NCI-H226 (cell line): ENCODE measurements at regions not wholly inside any gene's neighbourhood (a gene's known extent, or its start where the extent isn't known, plus 50 kb on each side); places are given as distances from the start of the nearest gene placed in this dataset.
"Not testable (repeated sequence)": the region's sequence is repeated elsewhere in the genome, so short reads cannot be mapped to it uniquely, and the experiment has no call there.

Experiments
- DNase-seq: peaks from one replicate; pipeline ENCODE4 v3.0.0-alpha.2; 2015

GRCh38 chr20:53814060-53814459 lies 220.4 kb upstream of the ZNF217 start:
- no peak for DNase-seq

DNA sequence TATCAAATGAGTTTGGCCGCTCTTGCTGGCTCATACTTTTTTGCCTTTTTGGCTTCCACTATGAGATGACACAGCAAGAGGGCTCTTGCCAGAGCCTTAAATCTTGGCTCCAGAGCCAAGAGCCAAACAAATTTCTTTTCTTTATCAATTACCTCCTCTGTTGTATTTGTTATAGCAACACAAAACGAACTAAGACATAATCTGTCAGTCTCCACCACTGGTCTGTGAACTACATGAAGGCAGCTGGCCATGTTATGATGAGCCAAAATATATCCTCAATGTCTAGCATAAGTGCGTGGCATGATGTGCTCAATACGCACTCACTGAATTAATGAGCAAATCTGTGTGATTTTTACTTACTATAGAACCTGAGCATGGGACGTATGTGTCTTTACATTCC lies 220.0 kb upstream of the ZNF217 start:
- DNase-seq = no peak

- no peak for DNase-seq
These were observed 217.9 kb upstream of the ZNF217 start for GRCh38 chr20:53811577-53811976.

DNA sequence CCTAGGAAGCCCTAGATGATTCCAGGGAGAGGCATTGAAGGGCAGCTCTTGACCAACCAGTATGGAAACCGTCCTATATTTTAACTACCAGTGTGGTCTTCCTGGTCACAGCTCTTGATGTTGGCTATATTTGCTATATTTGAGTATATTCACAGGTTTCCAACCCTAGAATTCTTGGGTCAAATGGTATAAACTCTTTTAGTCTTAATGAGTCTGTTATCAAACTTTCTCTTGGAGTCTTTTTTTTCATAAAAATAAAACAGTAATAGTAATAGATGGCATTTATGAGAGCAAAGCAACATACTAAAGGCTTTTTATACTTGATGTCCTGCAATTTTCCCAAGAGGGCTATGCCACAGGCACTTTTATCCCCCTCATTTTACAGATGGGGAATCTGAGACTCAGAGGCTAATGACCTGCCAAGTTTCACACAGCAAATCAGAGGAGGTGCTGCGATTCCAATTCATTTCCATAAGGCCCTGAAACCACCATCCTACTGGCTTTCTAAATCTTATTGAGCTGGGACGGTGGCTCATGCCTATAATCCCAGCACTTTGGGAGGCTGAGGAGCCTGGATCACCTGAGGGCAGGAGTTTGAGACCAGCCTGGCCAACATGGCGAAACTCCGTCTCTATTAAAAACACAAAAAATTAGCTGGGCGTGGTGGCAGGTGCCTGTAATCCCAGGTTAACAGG lies 217.2 kb upstream of the ZNF217 start:
- DNase-seq = no peak

DNA sequence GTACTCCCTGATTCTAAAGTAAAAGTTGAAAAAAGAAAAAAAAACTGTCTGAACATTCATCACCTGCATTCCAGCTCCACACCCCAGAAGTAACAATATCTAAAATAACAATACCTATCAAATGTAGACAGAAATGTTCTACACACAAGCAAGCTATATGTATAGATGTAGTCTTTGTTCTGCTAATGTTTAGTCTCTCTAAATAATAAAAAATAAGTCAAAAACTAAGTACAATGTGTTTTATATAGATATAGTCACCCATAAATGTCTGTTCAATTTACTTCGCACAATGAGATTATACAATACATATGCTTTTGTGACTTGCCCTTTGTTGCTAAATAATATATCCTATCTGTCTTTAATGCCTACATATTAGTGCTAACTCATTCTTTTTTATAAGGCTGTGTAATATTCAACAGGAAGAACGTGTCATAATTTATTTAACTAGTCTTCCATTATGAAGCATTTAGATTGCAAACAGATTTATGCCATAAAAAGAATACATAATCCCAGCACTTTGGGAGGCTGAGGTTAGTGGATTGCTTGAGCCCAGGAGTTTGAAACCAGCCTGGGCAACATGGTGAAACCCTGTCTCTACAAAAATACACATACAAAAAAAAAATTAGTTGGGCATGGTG lies 216.2 kb upstream of the ZNF217 start:
- DNase-seq = no peak

DNA sequence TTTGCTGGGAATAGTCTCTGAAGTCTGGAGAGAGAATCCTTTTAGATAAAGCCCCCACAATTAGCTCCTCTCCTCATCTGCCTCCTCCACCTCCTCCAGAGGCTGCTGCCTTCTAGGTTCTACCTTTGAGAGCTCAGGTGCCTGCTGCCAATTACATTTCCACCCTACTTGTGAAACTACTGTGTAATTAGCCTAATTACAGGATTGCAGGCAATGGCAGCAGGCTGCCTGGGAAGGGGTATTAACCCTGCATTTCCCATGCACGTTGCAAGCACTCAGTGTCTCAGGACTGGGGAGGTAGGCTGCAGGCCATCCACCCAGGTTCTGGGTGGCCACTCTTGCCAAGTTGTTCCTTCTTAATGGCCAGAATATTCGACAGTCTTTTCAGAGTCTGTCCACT lies 215.6 kb upstream of the ZNF217 start:
- DNase-seq = no peak

GRCh38 chr20:53808733-53809132 lies 215.1 kb upstream of the ZNF217 start:
- no peak for DNase-seq

- not testable (repeated sequence) for DNase-seq
These were observed 214.7 kb upstream of the ZNF217 start for GRCh38 chr20:53808302-53808701.

DNA sequence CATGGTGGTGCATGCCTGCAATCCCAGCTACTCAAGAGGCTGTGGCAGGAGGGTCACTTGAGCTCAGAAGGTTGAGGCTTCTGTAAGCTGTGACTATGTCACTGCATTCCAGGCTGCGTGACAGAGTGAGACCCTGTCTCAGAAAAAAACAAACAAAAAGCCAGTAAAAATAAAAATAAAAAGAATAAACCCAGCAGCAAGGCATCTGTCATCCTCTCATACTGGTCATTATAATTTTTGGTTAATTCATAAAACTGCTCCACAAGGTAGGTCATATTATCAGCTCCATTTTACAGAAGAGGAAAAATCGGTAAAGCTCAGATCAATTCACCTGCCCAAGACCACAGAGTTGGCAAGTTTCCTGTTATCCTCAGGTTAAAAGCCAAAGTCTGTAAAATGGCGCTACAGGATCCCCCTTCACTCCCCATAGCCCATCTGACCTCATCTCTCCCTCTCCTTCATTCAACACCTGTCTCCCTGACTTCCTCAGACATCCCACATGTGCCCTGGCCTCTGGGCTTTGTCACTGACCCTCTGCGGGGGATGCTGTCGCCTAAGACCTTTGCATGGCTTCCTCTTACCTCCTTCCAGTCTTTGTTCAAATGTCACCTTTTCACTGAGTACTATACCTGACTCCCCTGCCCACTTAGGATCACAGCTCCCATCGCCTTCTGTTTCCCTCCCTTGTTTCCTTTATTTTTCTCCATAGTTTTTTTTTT lies 213.2 kb upstream of the ZNF217 start:
- DNase-seq = no peak

DNA sequence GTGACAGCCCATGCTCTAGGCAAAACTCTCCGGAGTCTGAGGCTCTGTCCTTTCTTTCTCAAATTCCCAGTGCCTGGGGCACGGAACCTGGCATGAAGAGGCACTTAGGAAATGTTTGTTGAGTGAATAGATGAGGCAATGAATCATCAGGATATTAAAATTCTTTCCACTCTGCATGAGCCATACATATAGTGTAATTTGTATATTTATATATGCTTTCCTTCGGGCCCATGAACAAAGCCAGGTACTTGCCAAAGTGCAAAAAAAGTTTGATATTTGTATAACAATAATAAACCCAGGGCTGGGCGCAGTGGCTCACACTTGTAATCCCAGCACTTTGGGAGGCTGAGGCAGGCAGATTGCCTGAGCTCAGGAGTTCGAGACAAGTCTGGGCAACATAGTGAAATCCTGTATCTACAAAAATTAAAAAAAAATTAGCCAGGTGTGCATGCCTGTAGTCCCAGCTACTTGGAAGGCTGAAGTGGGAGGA lies 212.3 kb upstream of the ZNF217 start:
- DNase-seq = peak; percentile 77

- no peak for DNase-seq
These were observed 211.6 kb upstream of the ZNF217 start for GRCh38 chr20:53804920-53805894.

GRCh38 chr20:53804308-53804707 lies 210.7 kb upstream of the ZNF217 start:
- not testable (repeated sequence) for DNase-seq

DNA sequence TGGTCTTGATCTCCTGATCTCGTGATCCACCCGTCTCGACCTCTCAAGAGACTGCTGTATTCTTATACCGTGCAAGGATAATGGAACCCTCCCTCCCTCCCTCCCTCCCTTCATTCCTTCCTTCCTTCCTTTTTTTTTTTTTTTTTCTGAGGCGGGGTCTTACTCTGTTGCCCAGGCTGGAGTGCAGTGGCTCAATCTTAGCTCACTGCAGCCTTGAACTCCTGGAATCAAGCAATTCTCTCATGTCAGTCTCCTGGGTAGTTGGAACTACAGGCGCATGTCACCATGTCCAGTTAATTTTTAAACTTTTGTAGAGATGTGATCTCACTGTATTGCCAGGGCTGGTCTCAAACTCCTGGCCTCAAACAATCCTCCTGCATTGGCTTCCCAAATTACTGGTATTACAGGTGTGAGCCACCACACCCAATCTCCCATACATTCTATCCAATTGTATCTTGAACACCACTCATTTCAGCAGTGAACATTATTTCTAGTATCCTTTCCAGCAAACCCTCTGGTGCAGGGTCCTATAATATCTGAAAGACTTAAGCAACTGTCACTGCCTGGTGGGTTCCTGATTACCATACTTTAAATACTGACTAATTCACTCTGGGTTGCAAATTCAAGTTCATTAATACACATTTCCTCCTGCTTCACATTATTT lies 210.0 kb upstream of the ZNF217 start:
- no peak for DNase-seq

GRCh38 chr20:53801609-53802370 lies 208.2 kb upstream of the ZNF217 start:
- DNase-seq = no peak

GRCh38 chr20:53800883-53801604 lies 207.4 kb upstream of the ZNF217 start:
- DNase-seq = no peak

GRCh38 chr20:53800418-53800817 lies 206.8 kb upstream of the ZNF217 start:
- no peak for DNase-seq

GRCh38 chr20:53797085-53797484 lies 203.4 kb upstream of the ZNF217 start:
- DNase-seq = no peak

- DNase-seq = no peak
These were observed 201.5 kb upstream of the ZNF217 start for GRCh38 chr20:53795170-53795569.

- DNase-seq = no peak
These were observed 201.0 kb upstream of the ZNF217 start for GRCh38 chr20:53794529-53795115.

GRCh38 chr20:53793783-53794383 lies 200.2 kb upstream of the ZNF217 start:
- DNase-seq = no peak
